Muscle of leg (tissue), 3 donors: ENCODE measurements at regions not wholly inside any gene's neighbourhood (a gene's known extent, or its start where the extent isn't known, plus 50 kb on each side); places are given as distances from the start of the nearest gene placed in this dataset.

Experiments used
- DNase-seq: peaks from one replicate; pipeline ENCODE4 v3.0.0; 2013
- H3K27ac ChIP-seq: one replicate; pipeline ENCODE4 v1.5.1; 2013; ENCODE audit warnings: mild to moderate bottlenecking, low read length, control low read depth
- H3K27me3 ChIP-seq: one replicate; pipeline ENCODE4 v1.6.1; 2013; ENCODE audit warnings: low read length; ENCODE audit not compliant: control insufficient read depth, insufficient read depth
- H3K36me3 ChIP-seq: one replicate; pipeline ENCODE4 v1.6.1; 2013; ENCODE audit warnings: low read length; ENCODE audit not compliant: control insufficient read depth, insufficient read depth
- H3K4me1 ChIP-seq: one replicate; pipeline ENCODE4 v1.6.1; 2013; ENCODE audit warnings: low read length; ENCODE audit not compliant: control insufficient read depth, insufficient read depth
- H3K4me3 ChIP-seq: one replicate; pipeline ENCODE4 v1.5.1; 2013; ENCODE audit warnings: low read length, control low read depth
- H3K9me3 ChIP-seq: replicated peaks from 2 replicates; pipeline ENCODE4 v1.6.1; 2013; ENCODE audit warnings: low read depth, low read length; ENCODE audit not compliant: control insufficient read depth
- WGBS: methylation state at CpG from one replicate; pipeline ENCODE4 v1.1.5; 2013; ENCODE audit warnings: missing lambda C conversion rate; ENCODE audit not compliant: insufficient coverage; 5-methylcytosine and 5-hydroxymethylcytosine counted together

DNA sequence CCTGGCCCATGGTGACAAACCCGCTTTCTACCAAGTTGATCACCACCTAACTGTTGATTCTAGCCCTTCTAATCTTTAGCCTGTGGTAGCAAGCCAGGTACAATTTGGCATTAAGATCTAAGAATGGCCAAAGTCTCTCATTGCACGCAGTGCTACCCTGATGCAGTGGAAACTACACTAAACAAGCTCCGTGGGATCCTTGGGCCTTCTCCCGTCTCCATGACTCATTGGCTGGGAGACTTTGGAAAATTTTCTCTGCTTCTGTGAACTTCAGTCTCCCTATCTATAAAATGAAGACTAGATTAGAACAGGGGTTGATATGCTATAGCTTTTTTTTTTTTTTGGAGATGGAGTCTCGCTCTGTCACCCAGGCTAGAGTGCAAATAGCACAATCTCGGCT lies 223.0 kb downstream of the TSHZ3 start:
- H3K4me3 ChIP-seq: no peak overlapping the region
- no peak overlapping the region for H3K27ac ChIP-seq
- peaks cover 7% of the 10 kb centered on the region for H3K4me1 ChIP-seq
- H3K9me3 ChIP-seq: no peaks in the 10 kb centered on the region
- no peaks in the 10 kb centered on the region for H3K36me3 ChIP-seq
- 100% methylated on average over 3 of the region's 6 CpGs for WGBS
- no peak for DNase-seq
- no peaks in the 10 kb centered on the region for H3K27me3 ChIP-seq

DNA sequence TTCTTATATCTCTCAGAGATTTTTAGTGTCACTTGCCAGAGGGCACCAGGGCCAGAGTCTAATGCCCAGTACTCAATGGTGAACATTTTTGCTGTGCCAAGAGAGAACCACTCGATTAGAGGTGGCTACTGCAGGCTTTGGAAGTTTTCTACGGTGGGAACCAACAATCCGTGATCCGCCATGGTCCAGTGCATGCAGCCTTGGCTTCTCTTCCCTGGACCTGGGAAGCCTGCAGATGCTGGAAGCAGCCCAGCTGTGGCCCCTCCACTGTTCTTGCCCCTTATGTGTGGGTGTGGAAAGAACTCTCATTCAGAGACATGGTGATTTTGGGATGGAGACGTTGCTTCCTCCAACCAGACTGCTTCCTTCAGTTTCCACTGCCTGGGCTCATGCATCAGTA lies 224.2 kb downstream of the TSHZ3 start:
- Histone ChIP-seq H3K27me3 (no peaks in the 10 kb centered on the region), H3K9me3 (no peaks in the 10 kb centered on the region), H3K4me1 (peaks cover 7% of the 10 kb centered on the region), H3K36me3 (no peaks in the 10 kb centered on the region), H3K4me3 (no peak overlapping the region), H3K27ac (no peak overlapping the region)
- 94% methylated on average over 4 of the region's 5 CpGs for WGBS
- DNase-seq: no peak

DNA sequence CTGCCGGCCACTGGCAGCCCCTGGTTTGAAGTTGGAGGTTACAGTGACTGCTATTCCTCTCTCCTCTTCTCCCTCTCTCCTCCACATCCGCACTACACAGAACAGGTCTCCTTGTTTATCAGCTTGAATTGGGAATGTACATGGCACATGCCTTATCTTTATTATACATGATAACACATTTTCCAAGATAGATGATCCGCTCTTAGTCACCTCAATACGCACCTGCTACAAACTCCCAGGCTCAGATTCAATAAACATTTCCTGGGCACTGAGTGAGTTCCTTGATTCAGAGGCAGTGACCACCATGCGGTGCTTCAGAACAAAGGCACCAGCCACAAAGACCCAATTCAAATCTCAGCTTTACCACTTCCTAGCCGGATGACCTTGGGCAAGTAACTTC lies 227.7 kb downstream of the TSHZ3 start:
- H3K4me1 ChIP-seq: peaks cover 14% of the 10 kb centered on the region
- no peaks in the 10 kb centered on the region for H3K9me3 ChIP-seq
- 92% methylated on average over 2 of the region's 6 CpGs for WGBS
- no peaks in the 10 kb centered on the region for H3K27me3 ChIP-seq
- no peak overlapping the region for H3K4me3 ChIP-seq
- H3K27ac ChIP-seq: no peak overlapping the region
- no peaks in the 10 kb centered on the region for H3K36me3 ChIP-seq
- no peak for DNase-seq

DNA sequence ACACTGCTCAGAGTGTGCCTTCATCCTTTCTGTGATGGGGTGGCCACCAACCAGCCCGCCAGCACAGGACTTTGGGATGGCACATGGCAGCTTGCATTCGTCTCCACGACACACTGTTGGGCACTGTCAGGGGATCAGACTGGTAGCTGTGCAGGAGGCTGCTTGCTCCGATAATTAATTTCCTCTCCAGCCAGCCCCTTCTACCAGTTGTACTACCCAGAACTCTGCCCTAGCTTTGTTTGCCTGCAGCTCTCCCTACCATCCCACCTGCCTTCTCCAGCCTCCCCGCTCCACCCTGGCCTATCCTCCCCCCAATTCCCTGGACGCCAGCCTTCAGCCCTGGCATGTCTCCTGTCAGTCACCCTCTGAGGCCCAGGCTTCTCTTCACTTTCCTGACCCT lies 228.3 kb downstream of the TSHZ3 start:
- WGBS: 73% methylated on average over 4 of the region's 6 CpGs
- no peaks in the 10 kb centered on the region for H3K27me3 ChIP-seq
- H3K27ac ChIP-seq: no peak overlapping the region
- no peaks in the 10 kb centered on the region for H3K36me3 ChIP-seq
- H3K4me3 ChIP-seq: no peak overlapping the region
- no peak for DNase-seq
- peaks cover 14% of the 10 kb centered on the region for H3K4me1 ChIP-seq
- H3K9me3 ChIP-seq: no peaks in the 10 kb centered on the region

DNA sequence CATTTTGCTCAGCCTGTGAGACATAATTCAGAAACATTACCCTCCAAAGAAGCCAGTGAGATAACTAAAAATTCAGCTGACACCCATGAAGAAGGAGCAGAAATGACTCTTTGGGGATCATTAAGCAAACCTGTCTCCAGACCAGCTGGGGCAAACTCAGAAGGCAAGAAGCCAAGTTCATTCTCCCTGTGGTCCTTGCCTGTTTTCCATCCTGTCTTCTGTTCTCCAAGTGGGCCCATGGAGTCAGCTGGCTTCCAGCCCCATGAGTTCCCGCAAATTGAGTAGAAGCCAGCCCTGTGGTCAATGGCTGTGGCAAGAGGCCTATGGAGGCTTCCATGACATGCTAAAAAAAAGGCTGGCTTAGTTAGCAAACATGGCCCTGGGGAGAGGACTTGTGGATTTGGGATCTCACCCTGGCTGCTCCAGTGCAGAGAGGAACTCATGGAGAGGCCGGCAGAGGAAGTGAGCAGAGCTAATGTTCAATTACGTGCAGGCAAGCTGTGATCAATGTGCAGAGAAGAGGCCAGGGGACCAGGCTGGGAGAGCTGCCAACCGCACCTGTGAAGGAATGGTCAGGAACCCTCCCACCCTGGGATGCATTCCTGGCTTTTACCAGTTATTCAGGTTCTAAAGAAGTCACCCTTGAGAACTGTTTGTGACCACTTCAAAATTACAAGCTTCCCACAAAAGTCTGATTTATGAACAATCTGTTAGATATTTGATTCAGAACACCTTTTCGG lies 229.1 kb downstream of the TSHZ3 start:
- peaks cover 14% of the 10 kb centered on the region for H3K4me1 ChIP-seq
- no peak for DNase-seq
- no peaks in the 10 kb centered on the region for H3K9me3 ChIP-seq
- H3K27me3 ChIP-seq: no peaks in the 10 kb centered on the region
- no peak overlapping the region for H3K27ac ChIP-seq
- 41% methylated on average over 4 of the region's 5 CpGs for WGBS
- H3K4me3 ChIP-seq: no peak overlapping the region
- H3K36me3 ChIP-seq: no peaks in the 10 kb centered on the region

DNA sequence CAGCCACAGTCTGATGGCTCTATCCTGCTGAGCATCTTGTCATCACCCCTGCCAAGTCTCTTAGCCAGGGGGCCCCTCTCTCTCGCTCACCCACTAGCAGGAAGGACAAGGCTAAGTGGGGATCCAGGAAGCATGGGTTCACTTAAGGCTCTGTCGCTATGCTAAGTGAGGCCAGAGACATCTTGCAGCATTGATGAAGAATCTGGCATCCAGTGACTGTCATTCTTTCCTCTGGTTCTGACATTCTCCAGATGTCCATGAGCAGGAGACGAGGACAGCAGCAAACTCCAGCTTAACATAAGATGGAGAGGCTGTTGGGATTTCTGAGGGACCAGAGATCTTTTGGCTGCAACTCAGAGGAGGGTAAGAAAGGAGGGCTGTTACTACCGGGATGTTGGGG lies 230.2 kb downstream of the TSHZ3 start:
- 57% methylated on average over 1 of the region's 4 CpGs for WGBS
- peak; percentile 29 for DNase-seq

DNA sequence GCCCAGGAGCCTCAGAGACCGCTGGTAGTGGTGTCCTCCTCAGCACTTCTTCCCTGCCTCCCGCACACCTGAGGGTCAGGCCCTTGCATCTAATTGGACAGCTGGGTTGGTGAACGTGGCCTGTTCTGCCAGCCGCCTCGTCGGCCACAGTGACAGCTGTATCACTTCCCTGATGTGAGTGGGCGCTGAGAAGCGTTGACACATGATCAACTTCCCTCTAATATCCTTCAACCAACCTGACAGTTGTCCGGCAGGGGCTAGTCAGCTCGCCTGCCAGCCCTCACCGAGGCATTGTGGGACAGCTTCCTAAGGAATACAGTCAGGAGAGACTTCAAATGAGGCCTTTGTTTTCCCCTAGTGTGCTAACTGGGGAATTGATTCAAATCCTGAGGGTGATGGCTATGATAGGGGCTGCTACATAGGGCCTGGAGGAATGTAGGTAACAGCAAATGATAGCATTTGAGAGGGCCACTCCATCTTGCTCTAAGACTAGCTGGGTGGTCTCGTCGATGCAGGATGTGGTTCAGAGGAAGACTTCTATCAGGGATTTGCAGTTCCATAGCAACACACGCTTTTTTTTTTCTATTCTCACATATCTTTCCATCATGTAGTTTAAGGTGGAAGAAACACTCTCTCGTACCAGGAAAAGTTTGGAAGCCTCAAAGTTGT lies 230.8 kb downstream of the TSHZ3 start:
- Histone ChIP-seq H3K27ac (no peak overlapping the region), H3K27me3 (no peaks in the 10 kb centered on the region), H3K4me1 (peaks cover 14% of the 10 kb centered on the region), H3K36me3 (no peaks in the 10 kb centered on the region), H3K9me3 (no peaks in the 10 kb centered on the region), H3K4me3 (no peak overlapping the region)
- 66% methylated on average over 11 of the region's 15 CpGs for WGBS
- DNase-seq: peak; percentile 40

More for the DNA sequence above, 230.2 kb downstream of the TSHZ3 start:
- no peaks in the 10 kb centered on the region for H3K27me3 ChIP-seq
- H3K4me1 ChIP-seq: peaks cover 14% of the 10 kb centered on the region
- no peak overlapping the region for H3K27ac ChIP-seq
- H3K4me3 ChIP-seq: no peak overlapping the region
- no peaks in the 10 kb centered on the region for H3K9me3 ChIP-seq
- H3K36me3 ChIP-seq: no peaks in the 10 kb centered on the region

DNA sequence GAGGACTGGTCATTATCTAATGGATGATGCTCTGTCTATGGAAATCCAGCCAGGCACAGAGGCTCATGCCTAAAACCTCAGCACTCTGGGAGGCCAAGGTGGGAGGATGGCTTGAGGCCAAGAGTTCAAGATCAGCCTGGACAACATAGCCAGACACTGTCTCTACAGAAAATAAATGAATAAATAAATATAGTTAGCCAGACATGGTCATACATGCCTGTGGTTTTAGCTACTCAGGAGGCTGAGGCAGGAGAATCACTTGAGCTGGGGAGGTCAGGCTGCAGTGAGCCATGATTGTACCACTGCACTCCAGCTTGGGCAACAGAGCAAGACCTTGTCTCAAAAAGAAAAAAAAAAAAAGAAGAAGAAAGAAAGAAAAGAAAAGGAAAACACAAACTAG lies 234.7 kb downstream of the TSHZ3 start:
- H3K27me3 ChIP-seq: no peaks in the 10 kb centered on the region
- H3K36me3 ChIP-seq: no peaks in the 10 kb centered on the region
- DNase-seq: no peak
- H3K4me3 ChIP-seq: no peak overlapping the region
- H3K9me3 ChIP-seq: no peaks in the 10 kb centered on the region
- peaks cover 14% of the 10 kb centered on the region for H3K4me1 ChIP-seq
- no peak overlapping the region for H3K27ac ChIP-seq

DNA sequence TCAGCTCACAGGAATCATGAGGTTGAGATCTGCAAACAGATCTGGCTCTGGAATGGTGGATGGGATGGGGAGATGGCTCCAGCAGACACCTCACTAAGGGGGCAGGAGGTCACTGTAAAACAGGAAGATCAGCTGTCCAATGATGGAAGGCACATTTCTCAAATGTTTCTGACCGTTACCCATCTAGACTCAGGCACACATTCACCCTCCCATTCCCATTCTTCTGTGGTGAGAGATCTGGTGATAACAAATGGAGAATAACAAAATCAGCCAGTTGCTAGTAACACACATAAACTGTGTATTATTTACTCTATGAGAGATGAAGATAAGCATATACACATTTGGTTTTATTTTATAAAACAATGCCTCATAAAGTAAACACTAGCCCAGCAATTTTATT lies 235.9 kb downstream of the TSHZ3 start:
- no peak overlapping the region for H3K27ac ChIP-seq
- peaks cover 6% of the 10 kb centered on the region for H3K4me1 ChIP-seq
- H3K4me3 ChIP-seq: no peak overlapping the region
- no peak for DNase-seq
- WGBS: no CpG with 5 or more reads among the region's 1 CpG
- no peaks in the 10 kb centered on the region for H3K36me3 ChIP-seq
- no peaks in the 10 kb centered on the region for H3K9me3 ChIP-seq
- H3K27me3 ChIP-seq: no peaks in the 10 kb centered on the region

DNA sequence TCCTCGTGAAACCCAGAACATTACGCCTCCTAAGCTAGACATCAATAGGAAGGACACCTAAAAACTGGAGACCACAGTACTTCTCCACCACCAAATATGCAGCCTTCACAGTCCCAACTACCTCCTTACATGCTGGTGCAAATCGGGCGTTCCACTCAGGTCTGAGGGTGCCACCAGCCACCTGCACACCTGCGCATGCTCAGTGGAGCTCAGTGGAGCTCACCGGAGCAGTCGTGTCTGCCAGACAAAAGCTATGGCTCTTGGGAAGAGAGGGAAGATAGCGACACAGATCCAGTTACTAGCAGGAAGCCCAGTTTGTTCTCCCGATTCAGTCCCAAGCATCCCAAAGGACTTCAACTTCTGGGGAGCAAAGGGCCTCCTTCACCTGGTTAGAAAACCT lies 237.1 kb downstream of the TSHZ3 start:
- H3K27ac ChIP-seq: no peak overlapping the region
- peaks cover 2% of the 10 kb centered on the region for H3K4me1 ChIP-seq
- H3K36me3 ChIP-seq: no peaks in the 10 kb centered on the region
- DNase-seq: no peak
- WGBS: 78% methylated on average over 5 of the region's 9 CpGs
- no peak overlapping the region for H3K4me3 ChIP-seq
- no peaks in the 10 kb centered on the region for H3K9me3 ChIP-seq
- H3K27me3 ChIP-seq: no peaks in the 10 kb centered on the region
